ENCODE measurements at regions not wholly inside any gene's neighbourhood (a gene's known extent, or its start where the extent isn't known, plus 50 kb on each side); places are given as distances from the start of the nearest gene placed in this dataset.

- Histone ChIP-seq H3F3A (ENCODE audit: insufficient read depth) (no peaks in the 10 kb centered on the region), H4K20me1 (ENCODE audit: insufficient read depth) (no peaks in the 10 kb centered on the region), H3K9me3 (ENCODE audit: low read depth) (no peaks in the 10 kb centered on the region), H3K79me2 (ENCODE audit: insufficient read depth) (no peaks in the 10 kb centered on the region), H3K27ac (no peak overlapping the region), H3K36me3 (ENCODE audit: low read depth) (no peaks in the 10 kb centered on the region), H3K9ac (no peak overlapping the region), H3K9me2 (ENCODE audit: insufficient read depth) (no peaks in the 10 kb centered on the region), H3K27me3 (replicated peaks; ENCODE audit: insufficient read depth) (no peaks in the 10 kb centered on the region), H2AFZ (no peak overlapping the region), H3K4me2 (ENCODE audit: unreplicated experiment) (no peak overlapping the region), H3K4me3 (no peak overlapping the region), H3K4me1 (ENCODE audit: insufficient read depth) (no peaks in the 10 kb centered on the region)
- no peak for TF ChIP-seq EZH2 (IDR thresholded peaks at IDR 0.05; ENCODE audit: insufficient read depth, poor library complexity, severe bottlenecking)
- no peak for TF ChIP-seq EZH2phosphoT487 (IDR thresholded peaks at IDR 0.05; ENCODE audit: insufficient read depth, low read depth)
- in situ Hi-C loops (cut with MboI) = no loop called here
- WGBS, 2 experiments (ENCODE audit: low coverage in 1 of 2, low lambda C conversion rate in 2 of 2, missing lambda C conversion rate in 2 of 2) = 30 to 31% methylated on average over 5 of the region's 5 CpGs
- no peak for DNase-seq
Observed at GRCh38 chr13:84686973-84687372, 804.7 kb upstream of the SLITRK1 start.

- Histone ChIP-seq H3K27ac (no peak overlapping the region), H3K27me3 (replicated peaks; ENCODE audit: insufficient read depth) (no peaks in the 10 kb centered on the region), H3K36me3 (ENCODE audit: low read depth) (no peaks in the 10 kb centered on the region), H4K20me1 (ENCODE audit: insufficient read depth) (no peaks in the 10 kb centered on the region), H3F3A (ENCODE audit: insufficient read depth) (no peaks in the 10 kb centered on the region), H3K4me2 (ENCODE audit: unreplicated experiment) (no peak overlapping the region), H2AFZ (no peak overlapping the region), H3K9me3 (ENCODE audit: low read depth) (no peaks in the 10 kb centered on the region), H3K9me2 (ENCODE audit: insufficient read depth) (no peaks in the 10 kb centered on the region), H3K4me3 (no peak overlapping the region), H3K9ac (no peak overlapping the region), H3K79me2 (ENCODE audit: insufficient read depth) (no peaks in the 10 kb centered on the region), H3K4me1 (ENCODE audit: insufficient read depth) (no peaks in the 10 kb centered on the region)
- in situ Hi-C loops (cut with MboI) = no loop called here
- TF ChIP-seq EZH2phosphoT487 (IDR thresholded peaks at IDR 0.05; ENCODE audit: insufficient read depth, low read depth) (no peak), EZH2 (IDR thresholded peaks at IDR 0.05; ENCODE audit: insufficient read depth, poor library complexity, severe bottlenecking) (no peak)
- DNase-seq = no peak
- 0 to 12% methylated on average over 1 of the region's 1 CpG for WGBS, 2 experiments (ENCODE audit: low coverage in 1 of 2, low lambda C conversion rate in 2 of 2, missing lambda C conversion rate in 2 of 2)
Observed at GRCh38 chr13:84686458-84686857, 804.2 kb upstream of the SLITRK1 start.

- no peaks in the 10 kb centered on the region for H4K20me1 ChIP-seq (ENCODE audit: insufficient read depth)
- H3K36me3 ChIP-seq (ENCODE audit: low read depth) = no peaks in the 10 kb centered on the region
- H2AFZ ChIP-seq = no peak overlapping the region
- TF ChIP-seq EZH2phosphoT487 (IDR thresholded peaks at IDR 0.05; ENCODE audit: insufficient read depth, low read depth) (no peak), EZH2 (IDR thresholded peaks at IDR 0.05; ENCODE audit: insufficient read depth, poor library complexity, severe bottlenecking) (no peak)
- WGBS, 2 experiments (ENCODE audit: low coverage in 1 of 2, low lambda C conversion rate in 2 of 2, missing lambda C conversion rate in 2 of 2) = 28 to 32% methylated on average over 6 of the region's 6 CpGs
- H3F3A ChIP-seq (ENCODE audit: insufficient read depth) = no peaks in the 10 kb centered on the region
- H3K9me3 ChIP-seq (ENCODE audit: low read depth) = no peaks in the 10 kb centered on the region
- H3K4me1 ChIP-seq (ENCODE audit: insufficient read depth) = no peaks in the 10 kb centered on the region
- H3K9me2 ChIP-seq (ENCODE audit: insufficient read depth) = no peaks in the 10 kb centered on the region
- in situ Hi-C loops (cut with MboI) = no loop called here
- H3K27me3 ChIP-seq (replicated peaks; ENCODE audit: insufficient read depth) = no peaks in the 10 kb centered on the region
- no peaks in the 10 kb centered on the region for H3K79me2 ChIP-seq (ENCODE audit: insufficient read depth)
- H3K9ac ChIP-seq = no peak overlapping the region
- no peak overlapping the region for H3K27ac ChIP-seq
- H3K4me2 ChIP-seq (ENCODE audit: unreplicated experiment) = no peak overlapping the region
- no peak overlapping the region for H3K4me3 ChIP-seq
- DNase-seq = no peak
Observed at GRCh38 chr13:84684804-84685203, 802.5 kb upstream of the SLITRK1 start.

DNA sequence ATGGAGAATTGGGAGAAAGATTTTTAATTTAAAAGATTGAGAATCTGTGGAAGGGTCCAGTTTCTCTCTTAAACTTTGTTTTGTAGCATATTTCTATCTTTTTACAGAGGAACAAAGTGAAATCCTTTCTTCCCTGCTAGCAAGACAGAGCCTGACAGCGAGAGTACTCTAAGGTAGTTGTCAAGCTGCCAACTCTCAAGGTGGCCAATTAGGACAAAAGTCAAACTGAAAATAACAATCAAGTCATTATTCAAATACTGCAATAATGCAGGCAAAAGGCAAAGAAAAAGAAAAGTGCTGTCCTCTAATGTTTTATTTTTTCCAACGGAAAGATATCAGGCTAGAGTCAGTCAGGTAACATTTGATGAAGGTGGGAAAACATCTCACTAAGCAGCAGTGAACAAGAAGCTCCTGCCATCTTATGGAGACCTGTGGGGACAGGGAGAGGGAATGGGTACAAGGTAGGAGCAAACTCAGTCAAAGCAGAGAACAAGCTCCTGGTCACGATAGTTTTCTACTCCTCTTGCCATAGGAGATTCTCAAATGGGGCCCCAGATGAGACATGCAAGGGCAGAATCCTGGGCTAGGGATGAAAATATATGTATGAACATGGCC is 801.9 kb upstream of the SLITRK1 start:
- no peaks in the 10 kb centered on the region for H4K20me1 ChIP-seq (ENCODE audit: insufficient read depth)
- H3K4me1 ChIP-seq (ENCODE audit: insufficient read depth) = no peaks in the 10 kb centered on the region
- H3K27me3 ChIP-seq (replicated peaks; ENCODE audit: insufficient read depth) = no peaks in the 10 kb centered on the region
- 32 to 34% methylated on average over 3 of the region's 3 CpGs for WGBS, 2 experiments (ENCODE audit: low coverage in 1 of 2, low lambda C conversion rate in 2 of 2, missing lambda C conversion rate in 2 of 2)
- H3K9me3 ChIP-seq (ENCODE audit: low read depth) = no peaks in the 10 kb centered on the region
- no peaks in the 10 kb centered on the region for H3F3A ChIP-seq (ENCODE audit: insufficient read depth)
- H3K27ac ChIP-seq = no peak overlapping the region
- in situ Hi-C loops (cut with MboI) = no loop called here
- no peaks in the 10 kb centered on the region for H3K79me2 ChIP-seq (ENCODE audit: insufficient read depth)
- TF ChIP-seq EZH2phosphoT487 (IDR thresholded peaks at IDR 0.05; ENCODE audit: insufficient read depth, low read depth) (no peak), EZH2 (IDR thresholded peaks at IDR 0.05; ENCODE audit: insufficient read depth, poor library complexity, severe bottlenecking) (no peak)
- no peak overlapping the region for H2AFZ ChIP-seq
- H3K36me3 ChIP-seq (ENCODE audit: low read depth) = no peaks in the 10 kb centered on the region
- H3K4me2 ChIP-seq (ENCODE audit: unreplicated experiment) = no peak overlapping the region
- DNase-seq = no peak
- no peaks in the 10 kb centered on the region for H3K9me2 ChIP-seq (ENCODE audit: insufficient read depth)
- H3K9ac ChIP-seq = no peak overlapping the region
- H3K4me3 ChIP-seq = no peak overlapping the region

GRCh38 chr13:84683448-84683847 is 801.2 kb upstream of the SLITRK1 start:
- Histone ChIP-seq H3K4me2 (ENCODE audit: unreplicated experiment) (no peak overlapping the region), H3K27me3 (replicated peaks; ENCODE audit: insufficient read depth) (no peaks in the 10 kb centered on the region), H3K27ac (no peak overlapping the region), H3F3A (ENCODE audit: insufficient read depth) (no peaks in the 10 kb centered on the region), H3K9ac (no peak overlapping the region), H2AFZ (no peak overlapping the region), H4K20me1 (ENCODE audit: insufficient read depth) (no peaks in the 10 kb centered on the region), H3K4me3 (no peak overlapping the region), H3K9me3 (ENCODE audit: low read depth) (no peaks in the 10 kb centered on the region), H3K36me3 (ENCODE audit: low read depth) (no peaks in the 10 kb centered on the region), H3K9me2 (ENCODE audit: insufficient read depth) (no peaks in the 10 kb centered on the region), H3K79me2 (ENCODE audit: insufficient read depth) (no peaks in the 10 kb centered on the region), H3K4me1 (ENCODE audit: insufficient read depth) (no peaks in the 10 kb centered on the region)
- no peak for DNase-seq
- TF ChIP-seq EZH2 (IDR thresholded peaks at IDR 0.05; ENCODE audit: insufficient read depth, poor library complexity, severe bottlenecking) (no peak), EZH2phosphoT487 (IDR thresholded peaks at IDR 0.05; ENCODE audit: insufficient read depth, low read depth) (no peak)
- in situ Hi-C loops (cut with MboI) = no loop called here
